AG08396 (cell line): ENCODE measurements at regions not wholly inside any gene's neighbourhood (a gene's known extent, or its start where the extent isn't known, plus 50 kb on each side); places are given as distances from the start of the nearest gene placed in this dataset.
"Not testable (repeated sequence)": the region's sequence is repeated elsewhere in the genome, so short reads cannot be mapped to it uniquely, and the experiment has no call there.

Experiments
- DNase-seq: peaks from one replicate; pipeline ENCODE4 v3.0.0; 2012; ENCODE audit warnings: low spot score, mixed read lengths

DNA sequence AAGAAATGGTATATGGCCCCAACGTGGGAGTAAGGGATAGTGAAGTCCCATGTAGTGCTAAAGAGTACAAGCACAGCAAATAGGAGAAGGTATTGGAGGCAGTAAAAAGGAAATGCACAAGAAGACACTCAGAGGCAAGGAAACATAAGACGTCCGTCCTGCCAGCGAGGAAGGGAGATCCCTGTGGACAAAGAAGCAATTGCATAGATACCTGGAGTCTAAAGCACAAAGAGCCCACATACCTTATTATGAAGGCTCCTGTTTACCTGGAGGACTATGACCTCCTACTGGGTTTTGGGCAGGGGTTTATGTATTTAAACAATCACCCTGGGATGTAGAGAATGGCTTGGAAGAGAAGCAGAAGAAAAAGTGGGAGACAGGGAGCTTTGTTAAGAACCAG lies 341.2 kb upstream of the DCN start:
- DNase-seq: no peak

- DNase-seq: no peak
Observed at GRCh38 chr12:91516695-91517047, 334.1 kb upstream of the DCN start.

GRCh38 chr12:91515944-91516694 lies 333.5 kb upstream of the DCN start:
- DNase-seq: no peak

DNA sequence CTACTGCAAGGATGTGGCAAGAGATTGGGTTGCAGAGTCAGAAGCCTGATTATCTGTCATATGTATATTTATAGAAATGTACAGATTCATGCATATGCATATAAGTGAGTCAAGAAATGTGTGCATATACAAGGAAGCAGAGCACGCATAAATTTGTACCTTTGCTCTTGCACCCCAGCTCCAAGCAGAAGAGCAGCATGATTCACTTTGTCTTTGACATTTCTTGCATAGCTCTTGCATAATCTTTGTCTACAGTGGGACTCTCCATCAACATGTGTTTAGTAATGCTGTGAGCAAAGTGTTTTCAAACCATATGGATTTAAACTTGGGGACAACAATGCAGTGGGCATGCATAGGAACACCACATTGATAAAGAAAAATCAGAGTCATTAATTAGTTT lies 330.7 kb upstream of the DCN start:
- DNase-seq: no peak

- no peak for DNase-seq
Observed at GRCh38 chr12:91511795-91512420, 329.3 kb upstream of the DCN start.

DNA sequence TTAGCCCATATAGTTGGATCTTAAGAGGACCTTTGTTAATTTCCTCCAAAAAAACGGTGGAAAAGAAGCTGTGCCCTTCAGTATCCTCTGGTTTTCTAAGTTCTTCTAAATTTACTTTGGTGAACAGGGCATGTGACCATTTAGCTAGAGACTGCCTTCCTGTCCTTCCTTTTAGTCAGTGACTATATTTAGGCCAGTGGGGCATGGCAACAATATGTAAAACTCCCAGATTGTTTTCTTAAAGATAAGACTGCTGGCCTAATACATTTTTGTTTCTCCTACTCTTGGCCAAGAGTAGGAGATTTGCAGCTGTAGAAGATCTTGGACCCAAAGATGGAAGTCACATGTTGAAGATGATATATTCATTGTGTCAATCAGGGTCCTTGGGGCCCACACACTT lies 325.1 kb upstream of the DCN start:
- no peak for DNase-seq

DNA sequence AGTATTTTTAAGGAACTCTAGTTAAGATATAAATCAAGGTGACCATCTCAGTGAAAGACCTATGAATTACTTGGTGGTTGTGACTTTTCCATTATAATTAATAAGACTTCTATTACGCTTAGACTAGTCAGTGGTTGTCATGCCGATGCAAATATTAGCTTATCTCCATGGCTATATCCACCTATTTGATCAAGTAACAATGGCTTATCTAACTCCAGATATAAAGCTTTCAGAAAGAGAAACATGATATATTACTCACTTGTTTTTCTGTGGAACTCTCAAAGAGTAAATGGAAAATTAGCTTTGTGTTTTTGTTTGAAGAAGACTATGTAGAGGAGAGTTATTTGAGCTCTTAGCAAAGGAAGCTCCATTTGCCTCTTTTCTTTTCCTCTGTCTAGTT lies 323.8 kb upstream of the DCN start:
- no peak for DNase-seq

DNA sequence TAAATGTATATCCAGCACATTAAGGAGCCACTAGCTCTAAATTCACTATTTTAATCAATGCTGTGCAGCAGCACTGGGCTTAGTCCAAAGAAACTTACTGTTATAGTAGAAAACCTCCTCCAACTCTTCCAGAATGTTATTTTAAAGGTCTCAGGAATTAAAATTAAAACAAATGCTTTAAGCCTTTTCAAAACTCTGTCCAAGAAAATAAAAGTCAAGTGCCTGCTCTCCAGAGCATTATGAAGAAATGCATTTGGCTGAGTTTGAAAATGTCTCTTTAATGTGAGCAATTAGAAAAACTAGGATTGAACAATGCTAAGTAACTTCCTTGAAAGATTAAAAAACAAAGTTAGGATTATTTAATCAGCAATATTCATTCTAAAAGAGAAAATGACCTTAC lies 322.4 kb upstream of the DCN start:
- no peak for DNase-seq

DNA sequence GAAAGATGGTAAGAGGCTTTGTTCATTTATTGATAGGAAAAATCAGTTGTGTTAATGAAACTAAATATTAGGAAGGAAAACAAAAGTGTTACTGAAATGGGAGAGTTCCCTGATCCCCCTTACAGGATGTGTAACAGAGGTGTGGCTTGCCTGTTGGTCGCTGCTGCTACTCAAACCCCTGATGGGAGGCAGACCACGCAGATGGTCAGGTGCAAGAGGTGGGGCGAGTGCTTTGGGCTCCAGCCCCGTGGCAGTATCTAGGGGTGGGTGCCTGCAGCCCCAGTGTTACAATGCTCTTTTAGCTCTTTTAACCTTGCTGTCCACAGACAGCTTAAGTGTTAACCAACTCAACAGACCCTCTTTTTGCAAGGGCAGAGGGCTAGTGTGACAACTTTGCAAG lies 319.6 kb upstream of the DCN start:
- DNase-seq: no peak

GRCh38 chr12:91496337-91496736 lies 313.7 kb upstream of the DCN start:
- no peak for DNase-seq

DNA sequence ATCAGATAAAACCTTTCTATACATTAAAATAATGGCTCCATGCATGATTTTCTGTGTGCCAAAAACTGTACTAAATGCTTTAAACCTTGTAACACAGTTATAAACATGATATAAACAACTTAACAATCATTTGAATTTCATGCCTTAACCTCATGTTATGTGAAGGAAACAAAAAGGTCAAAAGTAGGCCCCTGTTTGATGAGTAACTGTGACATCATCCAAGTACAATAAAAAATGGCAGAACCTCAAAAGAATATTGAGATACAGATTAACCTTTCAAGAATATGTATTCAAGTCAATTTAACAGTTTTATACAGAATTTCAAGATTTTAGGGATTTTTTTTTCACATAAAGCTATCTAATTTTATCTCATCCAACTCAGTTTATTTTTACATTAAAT lies 310.7 kb upstream of the DCN start:
- DNase-seq: no peak

- DNase-seq: no peak
Observed at GRCh38 chr12:91492648-91493047, 310.0 kb upstream of the DCN start.

DNA sequence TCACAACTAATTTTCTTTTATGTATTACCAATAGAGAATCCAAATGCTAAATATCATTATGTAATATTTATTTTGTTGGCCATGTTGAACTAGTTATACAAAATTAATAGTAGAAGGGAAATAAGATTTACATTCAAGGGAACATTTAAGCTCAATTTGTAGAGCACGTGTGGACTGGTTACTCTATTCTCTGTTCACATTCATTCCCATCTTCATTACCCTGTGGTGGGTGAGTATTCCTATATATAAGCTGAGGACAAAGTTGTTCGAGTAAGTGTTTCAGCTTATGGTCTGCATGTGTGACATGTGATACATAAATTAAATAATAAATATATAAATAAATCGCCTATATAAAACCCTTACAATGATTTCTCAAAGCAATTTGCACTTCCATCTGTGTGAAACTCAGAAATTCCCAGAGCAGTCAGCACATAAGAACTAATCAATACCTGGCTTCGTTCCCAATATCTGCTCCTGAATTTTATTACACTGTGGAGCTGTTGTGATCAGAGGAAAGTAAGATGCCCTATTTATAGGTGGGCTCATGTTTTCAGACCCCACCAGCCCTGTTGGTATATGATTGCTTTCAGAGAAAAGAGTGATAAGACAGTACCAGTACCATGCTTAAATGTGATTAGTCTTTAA lies 308.2 kb upstream of the DCN start:
- DNase-seq: no peak

- no peak for DNase-seq
Observed at GRCh38 chr12:91483471-91483985, 300.9 kb upstream of the DCN start.

- DNase-seq: no peak
Observed at GRCh38 chr12:91482231-91482630, 299.6 kb upstream of the DCN start.

DNA sequence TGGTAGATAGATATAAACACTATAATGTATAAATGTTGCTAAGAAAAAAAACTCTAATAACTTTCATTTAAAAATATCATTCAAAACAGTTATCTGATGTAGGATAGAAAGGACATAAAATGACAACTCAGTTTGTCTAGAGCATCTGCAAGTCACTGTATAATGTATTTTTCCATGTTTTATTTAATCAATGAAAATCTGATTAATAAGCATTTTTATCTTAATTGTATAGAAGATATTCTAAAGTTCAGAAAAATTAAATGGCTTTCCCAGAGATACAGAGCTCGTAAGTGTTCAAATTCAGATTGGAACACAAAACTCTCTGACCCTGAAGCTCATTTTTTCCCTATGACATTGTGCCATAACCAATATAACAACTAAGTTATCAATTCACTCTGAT lies 295.9 kb upstream of the DCN start:
- no peak for DNase-seq

GRCh38 chr12:91467686-91468085 lies 285.1 kb upstream of the DCN start:
- no peak for DNase-seq

DNA sequence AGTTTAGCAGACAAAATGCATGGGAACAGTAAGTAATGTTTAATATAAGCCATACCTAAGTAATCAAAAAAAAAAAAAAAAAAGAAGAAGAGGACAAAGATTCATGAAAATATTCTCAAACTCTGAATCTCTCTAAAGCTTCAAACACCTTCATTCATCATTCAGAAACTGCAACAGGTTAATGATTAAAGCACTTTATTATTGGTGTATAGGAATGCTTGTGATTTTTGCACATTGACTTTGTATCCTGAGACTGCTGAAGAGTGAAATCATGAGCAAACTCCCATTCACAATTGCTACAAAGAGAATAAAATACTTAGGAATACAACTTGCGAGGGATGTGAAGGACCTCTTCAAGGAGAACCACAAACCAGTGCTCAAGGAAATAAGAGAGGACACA lies 278.4 kb upstream of the DCN start:
- no peak for DNase-seq

GRCh38 chr12:91460469-91460868 lies 277.9 kb upstream of the DCN start:
- DNase-seq: no peak

DNA sequence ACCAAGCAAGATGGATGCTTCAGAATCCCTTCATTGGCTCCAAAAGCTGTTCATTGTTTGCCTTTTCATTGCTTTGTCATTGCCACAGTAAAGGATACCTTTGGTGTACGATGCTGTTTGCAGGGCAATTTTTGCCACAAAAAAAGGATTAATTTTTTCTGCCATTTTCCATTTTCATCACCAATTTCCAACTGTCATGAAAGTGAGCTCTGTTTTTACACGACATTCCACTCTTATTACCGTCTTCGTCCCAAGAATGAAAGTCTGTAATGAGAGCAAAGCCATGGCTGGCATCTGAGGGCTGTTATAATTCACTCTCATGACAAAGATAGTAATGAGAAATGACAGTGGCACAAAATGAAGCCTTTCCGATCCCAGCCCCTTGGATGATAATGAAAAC lies 272.7 kb upstream of the DCN start:
- DNase-seq: no peak

DNA sequence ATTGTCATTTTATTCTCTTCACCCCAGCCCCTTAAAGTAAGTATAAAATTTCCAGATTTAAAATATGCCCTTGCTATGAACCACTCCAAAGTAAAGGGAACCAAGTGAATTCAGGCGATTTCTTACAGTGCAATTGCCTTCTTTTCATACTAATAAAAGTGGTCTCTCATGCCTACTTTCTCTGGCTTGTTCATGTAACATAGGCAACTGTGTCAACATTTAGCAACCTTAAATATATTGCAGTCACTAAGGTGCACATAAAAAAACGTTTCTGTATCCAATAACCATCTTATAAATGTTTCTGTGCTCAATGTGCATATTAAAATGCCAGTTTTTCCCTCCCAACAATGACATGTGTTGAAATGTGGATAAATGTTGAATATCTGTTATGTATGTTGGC lies 271.6 kb upstream of the DCN start:
- DNase-seq: no peak

GRCh38 chr12:91452464-91452863 lies 269.8 kb upstream of the DCN start:
- DNase-seq: not testable (repeated sequence)
